GM18505 (cell line): ENCODE measurements at regions not wholly inside any gene's neighbourhood (a gene's known extent, or its start where the extent isn't known, plus 50 kb on each side); places are given as distances from the start of the nearest gene placed in this dataset.
"Not testable (repeated sequence)": the region's sequence is repeated elsewhere in the genome, so short reads cannot be mapped to it uniquely, and the experiment has no call there.

ENCODE experiments used
- ATAC-seq: cut with Tn5 transposase; IDR thresholded peaks from one replicate; pipeline ENCODE4 v1.9.1; 2021; ENCODE audit not compliant: unreplicated experiment
- POLR2A ChIP-seq: IDR thresholded peaks from 4 replicates; pipeline ENCODE4 v1.6.1; 2011; ENCODE audit warnings: borderline replicate concordance; ENCODE audit not compliant: insufficient read depth, insufficient read length; ENCODE audit errors: extremely low read depth

- TF ChIP-seq POLR2A, result no peak
- ATAC-seq, result no peak
Observed at GRCh38 chr4:28278676-28279075, 1418.0 kb downstream of the STIM2 start.

DNA sequence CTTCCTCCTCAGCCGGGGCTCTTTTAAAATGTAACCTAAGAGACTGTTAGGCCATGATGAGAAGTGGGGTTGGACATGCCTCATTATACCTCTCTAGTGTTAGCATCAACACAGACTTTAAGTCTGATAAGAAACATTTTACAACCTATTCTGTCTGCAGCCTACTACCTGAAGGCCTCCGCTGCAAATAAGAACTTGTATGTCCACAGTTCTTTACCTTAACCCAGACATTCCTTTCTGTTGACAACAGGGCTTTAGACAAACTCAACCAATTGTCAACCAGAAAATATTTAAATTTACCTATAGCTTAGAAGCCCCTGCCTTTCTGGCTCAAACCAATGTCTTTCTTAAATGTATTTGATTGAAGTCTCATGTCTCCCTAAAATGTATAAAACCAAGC is 1418.6 kb downstream of the STIM2 start:
- no peak for TF ChIP-seq POLR2A
- no peak for ATAC-seq

- not testable (repeated sequence) for ATAC-seq
Observed at GRCh38 chr4:28286266-28286665, 1425.6 kb downstream of the STIM2 start.

GRCh38 chr4:28287831-28288233 is 1427.2 kb downstream of the STIM2 start:
- ATAC-seq, result no peak
- no peak for TF ChIP-seq POLR2A

DNA sequence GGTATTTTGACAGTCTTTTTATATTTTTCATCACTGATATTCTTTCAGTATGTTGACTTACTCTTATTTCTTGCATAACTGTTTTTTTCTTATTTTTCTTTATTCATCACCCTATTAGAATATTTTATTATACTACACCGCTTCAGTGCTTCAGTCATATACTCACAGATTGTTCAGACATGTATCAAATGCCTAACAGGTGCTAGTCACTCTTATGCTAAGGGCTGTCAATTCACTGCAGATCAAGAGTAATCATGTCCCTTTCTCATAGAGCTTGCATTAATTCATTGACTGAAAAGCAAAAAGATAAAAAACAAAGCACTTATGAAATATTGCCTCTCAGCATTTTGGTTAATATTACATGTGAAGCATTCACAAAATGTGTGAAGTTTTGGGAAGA is 1435.6 kb downstream of the STIM2 start:
- no peak for ATAC-seq
- TF ChIP-seq POLR2A, result no peak

DNA sequence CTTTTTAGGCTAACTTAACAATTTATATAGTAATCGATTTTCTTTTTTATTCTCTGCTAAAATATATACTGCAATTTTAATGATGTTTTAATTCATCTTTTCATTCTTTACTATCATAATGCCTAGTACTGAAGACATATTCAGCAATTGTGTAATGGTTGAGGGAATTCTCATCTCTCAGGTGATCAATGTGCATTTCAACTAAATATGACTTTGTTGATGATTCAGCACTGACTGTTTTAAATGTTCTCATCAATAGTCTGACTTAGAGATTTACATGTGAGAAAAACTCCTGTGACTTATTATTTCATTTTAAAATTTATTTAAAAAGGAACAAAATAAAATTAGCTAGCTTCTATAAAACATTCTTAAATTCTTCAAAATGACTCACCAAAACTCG is 1450.3 kb downstream of the STIM2 start:
- TF ChIP-seq POLR2A, result no peak
- no peak for ATAC-seq

DNA sequence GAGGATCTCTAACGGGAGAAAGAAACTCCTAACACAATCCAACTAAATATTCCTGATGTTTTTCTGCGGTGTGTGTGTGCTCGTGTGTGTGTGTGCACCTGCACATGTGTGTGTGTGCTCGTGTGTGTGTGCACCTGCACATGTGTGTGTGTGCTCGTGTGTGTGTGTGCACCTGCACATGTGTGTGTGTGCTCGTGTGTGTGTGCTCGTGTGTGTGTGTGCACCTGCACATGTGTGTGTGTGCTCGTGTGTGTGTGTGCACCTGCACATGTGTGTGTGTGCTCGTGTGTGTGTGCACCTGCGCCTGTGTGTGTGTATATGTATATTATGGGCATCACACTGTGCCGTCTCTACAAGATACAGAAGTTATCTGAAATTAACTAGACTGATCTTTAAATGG is 1451.9 kb downstream of the STIM2 start:
- not testable (repeated sequence) for ATAC-seq

DNA sequence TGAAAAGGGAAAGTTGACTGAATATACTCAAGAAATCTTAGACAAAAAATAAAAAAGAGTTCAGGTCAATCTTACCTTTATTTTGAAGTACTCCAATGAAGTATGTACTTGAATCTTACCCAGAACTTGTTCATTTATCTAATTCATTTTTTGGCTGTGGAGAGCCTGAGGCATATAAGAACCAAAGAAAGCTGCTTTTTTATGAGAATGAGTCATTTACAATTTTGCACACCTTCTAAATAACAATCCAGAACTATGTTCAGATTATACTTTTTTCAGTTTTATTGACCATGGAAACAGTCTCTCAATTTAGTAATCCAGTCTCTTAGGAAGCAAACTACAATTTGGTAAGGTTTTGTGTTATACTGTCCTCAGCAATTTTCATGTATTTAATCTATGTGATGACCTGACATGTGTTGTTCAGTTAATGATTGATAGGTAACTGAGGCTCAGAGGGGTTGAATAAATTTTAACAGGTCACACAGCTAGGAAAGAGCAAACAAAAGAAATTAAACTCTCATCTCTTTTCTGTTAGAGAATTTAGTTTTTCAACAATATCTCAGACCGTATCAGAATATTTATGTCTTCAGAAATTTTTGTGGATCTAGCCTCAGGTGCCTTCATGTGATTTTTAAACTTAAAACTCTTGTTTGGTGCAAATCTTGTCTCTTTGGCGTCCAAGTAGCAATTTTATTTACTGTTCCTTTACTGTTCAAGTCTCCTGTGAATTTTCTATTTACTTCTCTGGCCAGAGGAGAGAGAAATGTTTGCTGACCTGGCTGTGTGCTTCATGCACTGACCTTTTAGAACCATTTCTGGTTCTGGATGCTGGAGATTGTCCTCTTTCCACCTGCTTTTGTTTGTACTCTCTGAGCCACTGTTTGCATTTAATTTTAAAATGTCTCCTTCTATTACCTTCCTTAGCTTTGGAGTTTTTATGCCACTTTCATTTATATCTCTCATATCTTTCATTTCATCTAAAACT is 1453.4 kb downstream of the STIM2 start:
- ATAC-seq, result no peak
- no peak for TF ChIP-seq POLR2A

DNA sequence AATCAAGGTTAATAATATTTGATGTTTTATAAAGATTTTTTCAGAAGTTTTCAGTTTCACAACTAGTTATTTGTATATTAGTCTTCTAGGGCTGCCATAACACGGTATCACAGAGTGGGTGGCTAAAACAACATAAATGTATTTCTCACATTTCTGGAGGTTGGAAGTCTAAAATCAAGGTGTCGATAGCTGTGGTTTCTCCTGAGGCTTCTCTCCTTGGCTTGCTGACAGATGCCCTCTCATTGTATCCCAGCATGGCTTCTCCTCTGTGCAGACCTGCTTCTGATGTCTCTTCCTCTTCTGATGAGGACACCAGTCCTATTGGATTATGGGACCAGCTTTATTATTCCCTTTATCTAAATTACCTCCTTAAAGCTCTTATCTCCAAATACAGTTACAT is 1456.6 kb downstream of the STIM2 start:
- no peak for ATAC-seq

DNA sequence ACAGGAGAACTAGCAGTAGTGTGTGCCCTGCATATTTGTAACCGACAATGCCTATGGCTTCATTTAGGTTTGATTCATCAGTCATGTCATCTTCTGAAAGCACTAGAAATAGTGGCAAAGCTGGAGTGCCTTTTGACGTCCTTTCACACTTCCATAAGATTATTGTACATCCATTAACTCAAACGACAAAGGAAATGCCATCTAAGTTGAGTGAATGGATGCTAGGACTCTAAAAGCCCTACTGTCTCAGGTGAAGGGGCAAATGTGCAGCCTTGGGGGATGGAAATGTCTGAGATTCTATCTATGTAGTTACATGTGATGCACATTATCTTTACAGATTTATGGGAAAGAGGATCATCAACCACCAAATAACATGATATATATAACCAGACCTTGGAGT is 1473.6 kb downstream of the STIM2 start:
- no peak for TF ChIP-seq POLR2A
- no peak for ATAC-seq

More for the DNA sequence above, 1456.6 kb downstream of the STIM2 start:
- TF ChIP-seq POLR2A, result no peak

DNA sequence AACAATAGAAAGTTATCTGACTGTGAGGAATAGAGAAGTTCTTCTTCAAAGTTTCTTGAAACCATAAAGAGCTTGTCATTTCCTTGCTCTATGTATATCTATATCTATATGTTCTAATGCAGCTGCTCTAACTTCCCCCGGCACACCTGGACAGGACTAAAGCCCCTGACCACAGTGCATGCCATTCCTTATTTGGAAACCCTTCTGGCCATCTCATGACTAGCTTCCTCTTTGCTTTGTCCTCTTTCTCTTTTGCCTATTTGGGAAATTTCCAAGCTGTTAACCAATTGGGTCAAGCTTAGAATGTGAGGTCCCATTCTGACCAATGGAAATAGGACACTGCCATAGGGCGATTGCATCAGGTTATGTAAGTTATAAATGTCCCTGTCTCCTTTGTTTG is 1481.1 kb downstream of the STIM2 start:
- no peak for TF ChIP-seq POLR2A
- ATAC-seq, result no peak

DNA sequence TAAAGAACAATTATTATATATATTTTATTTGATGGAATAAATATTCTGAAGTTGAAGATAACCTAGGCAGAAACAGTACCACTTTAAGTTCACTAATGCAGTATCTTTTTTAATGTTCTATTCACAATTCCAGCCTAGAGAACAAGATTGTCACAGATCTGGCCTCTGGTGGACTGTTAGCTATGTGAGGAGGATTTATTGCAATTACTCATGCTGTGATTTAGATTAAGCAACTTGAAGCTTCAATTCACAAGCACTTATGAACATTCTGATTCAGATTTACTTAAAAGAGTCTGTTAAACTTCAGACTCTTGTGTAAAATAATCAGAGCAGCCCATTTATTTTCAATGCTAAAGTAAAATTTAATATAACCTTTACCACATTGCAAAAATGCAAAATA is 1489.8 kb downstream of the STIM2 start:
- ATAC-seq, result no peak
- TF ChIP-seq POLR2A, result no peak

DNA sequence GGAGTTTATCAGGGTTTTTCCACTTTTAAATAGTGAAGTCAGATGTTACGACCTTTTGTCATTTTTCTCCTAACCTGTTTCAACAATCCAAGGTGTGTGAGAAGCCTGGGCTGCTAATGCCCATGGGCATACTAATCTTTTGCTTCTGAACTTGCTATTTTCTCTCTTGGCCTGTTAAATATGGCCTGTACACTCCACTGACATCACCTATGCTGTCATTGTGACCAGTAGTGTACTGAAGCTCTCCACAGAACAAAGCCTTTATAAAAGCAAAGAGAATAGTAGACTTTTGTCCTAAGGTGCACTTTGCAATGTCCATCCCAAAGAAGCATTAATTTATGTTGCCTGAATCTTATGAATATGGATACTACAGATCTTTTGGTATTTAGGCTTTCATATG is 1490.5 kb downstream of the STIM2 start:
- no peak for ATAC-seq
- no peak for TF ChIP-seq POLR2A

- TF ChIP-seq POLR2A, result no peak
- ATAC-seq, result no peak
Observed at GRCh38 chr4:28351826-28352225, 1491.2 kb downstream of the STIM2 start.
